Rectal smooth muscle tissue (tissue), 1 donor: ENCODE measurements at regions not wholly inside any gene's neighbourhood (a gene's known extent, or its start where the extent isn't known, plus 50 kb on each side); places are given as distances from the start of the nearest gene placed in this dataset.
A peak's percentile ranks its signal among the peaks of the same experiment; 100 is the strongest.
"Not testable (repeated sequence)": the region's sequence is repeated elsewhere in the genome, so short reads cannot be mapped to it uniquely, and the experiment has no call there.

Source experiments
- H3K27ac ChIP-seq: one replicate; pipeline ENCODE4 v1.7.0; 2013; ENCODE audit warnings: low read depth, low read length, inconsistent platforms
- H3K27me3 ChIP-seq: one replicate; pipeline ENCODE4 v1.7.0; 2013; ENCODE audit warnings: low read length; ENCODE audit not compliant: control insufficient read depth, insufficient read depth
- H3K36me3 ChIP-seq: one replicate; pipeline ENCODE4 v1.7.0; 2013; ENCODE audit warnings: low read length; ENCODE audit not compliant: control insufficient read depth, insufficient read depth
- H3K4me1 ChIP-seq: one replicate; pipeline ENCODE4 v1.7.0; 2013; ENCODE audit warnings: low read length; ENCODE audit not compliant: control insufficient read depth, insufficient read depth
- H3K4me3 ChIP-seq: one replicate; pipeline ENCODE4 v1.7.0; 2013; ENCODE audit warnings: low read length
- H3K9ac ChIP-seq: one replicate; pipeline ENCODE4 v1.7.0; 2013; ENCODE audit warnings: low read length

DNA sequence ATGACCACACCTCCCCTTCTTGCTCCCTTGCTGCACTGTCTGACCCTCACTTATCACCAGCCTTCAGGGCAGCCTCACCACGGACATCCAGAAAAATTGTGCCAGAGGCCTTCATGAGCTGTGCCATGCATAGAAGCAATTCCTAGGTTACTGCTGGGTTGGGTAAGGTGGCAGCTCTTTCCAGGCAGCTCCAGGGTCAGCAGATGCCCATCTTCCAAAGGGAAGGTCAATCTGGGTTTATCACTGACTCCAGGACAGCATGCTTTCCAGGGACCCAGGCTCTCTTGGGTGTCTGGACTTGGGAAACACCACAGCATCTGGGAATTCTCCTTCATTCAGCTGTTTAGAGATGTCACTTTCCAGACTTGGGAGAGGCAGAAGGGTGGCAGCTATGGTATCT lies 188.9 kb upstream of the CXCL12 start:
- peaks cover 2% of the 10 kb centered on the region for H3K27me3 ChIP-seq
- H3K27ac ChIP-seq: no peak overlapping the region
- H3K4me3 ChIP-seq: no peak overlapping the region
- H3K36me3 ChIP-seq: no peaks in the 10 kb centered on the region
- H3K9ac ChIP-seq: no peak overlapping the region
- H3K4me1 ChIP-seq: no peaks in the 10 kb centered on the region

DNA sequence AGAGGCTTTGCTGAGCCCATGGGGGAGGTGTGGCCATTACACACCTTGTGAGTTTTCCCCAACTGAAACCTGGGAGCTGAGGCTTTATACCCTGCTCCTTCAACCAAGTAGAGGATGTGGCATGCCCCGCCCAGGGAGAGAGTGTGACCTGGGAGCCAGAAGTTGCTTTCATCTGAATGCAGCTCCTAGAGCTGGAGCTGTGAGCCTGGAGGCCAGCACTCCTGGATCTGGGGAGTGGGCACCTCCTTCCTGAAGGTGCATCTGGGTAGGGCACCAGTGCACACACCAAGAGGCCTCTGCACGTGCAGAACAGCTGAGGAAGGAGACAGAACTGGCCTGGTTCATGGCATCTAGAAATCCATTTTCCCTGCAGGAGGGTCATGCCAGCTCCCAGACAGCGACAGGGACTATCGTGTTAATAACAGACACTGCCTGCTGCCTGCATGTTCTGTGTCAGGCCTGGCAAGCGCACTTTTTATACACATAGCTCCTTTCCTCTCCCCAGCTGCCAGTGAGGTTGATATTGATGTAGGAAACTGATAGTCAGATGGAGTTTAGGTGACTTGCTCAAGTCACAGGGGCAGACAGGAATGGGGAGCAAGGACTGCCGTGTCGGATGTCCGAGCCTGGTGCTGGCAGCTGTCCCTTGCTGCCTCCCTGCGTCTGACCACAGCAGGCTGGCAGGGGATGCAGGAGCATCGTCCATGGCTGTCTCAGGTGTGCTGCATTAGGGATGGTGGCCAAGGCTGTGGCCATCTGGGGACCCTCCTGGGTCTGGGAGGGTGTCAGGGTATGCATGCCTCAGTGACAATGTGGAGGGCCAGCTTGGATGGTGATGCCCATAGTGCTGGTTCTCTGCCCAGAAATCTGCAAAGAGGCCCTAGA lies 189.9 kb upstream of the CXCL12 start:
- Histone ChIP-seq H3K9ac (no peak overlapping the region), H3K27ac (no peak overlapping the region), H3K27me3 (no peaks in the 10 kb centered on the region), H3K4me1 (no peaks in the 10 kb centered on the region), H3K4me3 (no peak overlapping the region), H3K36me3 (no peaks in the 10 kb centered on the region)

DNA sequence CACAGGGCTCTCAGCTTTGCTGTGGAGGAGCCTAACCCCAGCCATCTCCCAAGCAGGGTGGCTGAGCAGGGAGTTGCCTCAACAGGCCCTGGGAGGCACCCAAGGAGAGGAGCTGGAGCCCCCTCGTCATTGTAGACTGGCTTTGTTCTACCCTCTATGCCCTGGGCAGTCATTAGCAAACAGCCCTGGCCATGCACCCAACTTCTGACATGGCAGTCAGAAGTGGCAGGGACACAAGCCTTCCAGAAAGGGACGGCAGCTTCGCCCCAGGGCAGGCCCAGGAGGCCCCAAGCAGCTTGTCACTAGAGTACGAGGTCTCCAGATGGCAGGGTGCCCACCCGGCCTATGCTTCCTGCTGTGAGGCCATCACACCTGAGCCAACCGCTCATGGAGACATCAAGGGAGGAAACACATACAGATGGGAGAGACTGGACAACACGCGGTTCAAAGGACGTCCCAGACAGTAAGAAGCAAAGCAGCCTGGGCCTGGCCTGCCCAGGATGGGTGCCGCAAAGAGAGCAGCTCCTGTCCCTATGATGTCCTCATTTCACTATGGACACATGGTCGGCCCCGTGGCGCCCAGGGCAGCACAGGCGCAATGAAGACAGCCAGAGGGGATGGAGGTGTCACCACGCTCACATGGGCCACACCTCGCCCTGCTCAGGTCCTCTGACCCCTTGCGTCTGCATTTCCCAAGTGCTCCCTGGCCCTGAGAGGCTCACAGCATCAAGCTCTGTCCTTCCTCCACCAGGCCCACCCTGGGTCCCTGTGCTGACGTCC lies 190.9 kb upstream of the CXCL12 start:
- Histone ChIP-seq H3K36me3 (no peaks in the 10 kb centered on the region), H3K4me3 (no peak overlapping the region), H3K4me1 (no peaks in the 10 kb centered on the region), H3K27ac (peak overlapping the region; percentile 0), H3K27me3 (no peaks in the 10 kb centered on the region), H3K9ac (no peak overlapping the region)

DNA sequence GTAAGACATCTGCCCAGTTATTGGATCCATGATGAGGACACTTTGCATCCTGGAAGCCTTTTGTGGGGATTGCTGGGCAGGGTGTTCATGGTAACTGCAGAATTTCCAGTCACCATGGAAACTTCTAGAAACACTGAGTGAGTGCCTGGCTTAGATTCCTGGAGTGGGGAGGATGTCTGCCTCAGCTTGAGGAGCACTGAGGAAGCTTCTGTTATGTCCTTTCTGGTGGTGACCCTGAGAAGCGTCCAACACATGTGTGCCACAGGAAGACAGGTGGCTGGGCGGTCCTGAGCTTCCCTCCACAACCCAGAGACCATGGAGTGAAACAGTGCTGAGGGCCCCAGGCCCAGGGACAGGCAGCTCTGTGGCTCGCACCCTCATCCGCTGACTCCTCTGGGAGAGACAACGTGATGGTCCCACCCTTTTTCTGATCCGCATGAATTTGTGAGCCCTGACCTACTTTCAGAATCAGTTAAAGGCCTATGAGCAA lies 191.8 kb upstream of the CXCL12 start:
- Histone ChIP-seq H3K27me3 (no peaks in the 10 kb centered on the region), H3K36me3 (no peaks in the 10 kb centered on the region), H3K27ac (no peak overlapping the region), H3K9ac (no peak overlapping the region), H3K4me1 (no peaks in the 10 kb centered on the region), H3K4me3 (no peak overlapping the region)

DNA sequence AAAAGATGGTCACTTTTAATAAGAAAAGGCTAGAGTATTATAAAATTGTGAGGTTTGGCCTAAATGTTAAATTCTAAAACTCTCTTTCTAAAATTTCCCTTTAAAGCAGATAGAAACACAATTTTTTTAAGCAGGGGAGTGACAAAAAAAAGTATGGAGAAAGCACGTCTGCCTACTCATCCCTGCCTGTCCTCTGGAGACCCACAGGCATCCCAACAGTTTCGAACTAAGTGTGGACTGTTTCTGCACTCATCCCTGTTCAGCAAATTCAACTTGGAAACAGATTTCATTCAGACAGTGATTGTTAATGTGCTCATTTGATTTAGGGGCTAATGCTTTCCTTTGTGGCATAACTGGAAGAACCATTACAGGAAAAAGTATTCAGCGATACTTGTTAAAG lies 192.6 kb upstream of the CXCL12 start:
- H3K4me1 ChIP-seq: no peaks in the 10 kb centered on the region
- no peak overlapping the region for H3K9ac ChIP-seq
- no peaks in the 10 kb centered on the region for H3K36me3 ChIP-seq
- no peaks in the 10 kb centered on the region for H3K27me3 ChIP-seq
- H3K27ac ChIP-seq: peak overlapping the region; percentile 10
- no peak overlapping the region for H3K4me3 ChIP-seq

DNA sequence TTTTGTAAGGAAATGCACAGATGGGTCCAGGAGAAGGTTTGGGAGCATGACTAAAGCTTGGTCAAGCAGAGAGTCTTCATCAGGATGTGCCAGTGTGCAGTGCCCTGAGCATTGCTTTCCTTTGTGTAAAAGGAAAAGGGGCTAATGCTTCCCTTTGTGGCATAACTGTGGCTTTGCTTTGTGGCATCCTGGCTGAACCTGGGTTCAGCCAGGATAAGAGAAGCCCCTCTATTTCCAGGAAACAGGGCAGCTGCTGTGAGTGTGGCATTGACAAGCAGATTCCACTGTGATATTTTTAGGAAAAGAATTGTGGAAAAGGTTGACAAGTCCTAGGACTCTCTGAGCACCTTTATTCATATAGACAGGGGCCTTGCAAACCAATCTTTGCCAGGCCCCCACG lies 193.4 kb upstream of the CXCL12 start:
- Histone ChIP-seq H3K9ac (no peak overlapping the region), H3K4me3 (no peak overlapping the region), H3K36me3 (no peaks in the 10 kb centered on the region), H3K27me3 (no peaks in the 10 kb centered on the region), H3K4me1 (no peaks in the 10 kb centered on the region), H3K27ac (no peak overlapping the region)

DNA sequence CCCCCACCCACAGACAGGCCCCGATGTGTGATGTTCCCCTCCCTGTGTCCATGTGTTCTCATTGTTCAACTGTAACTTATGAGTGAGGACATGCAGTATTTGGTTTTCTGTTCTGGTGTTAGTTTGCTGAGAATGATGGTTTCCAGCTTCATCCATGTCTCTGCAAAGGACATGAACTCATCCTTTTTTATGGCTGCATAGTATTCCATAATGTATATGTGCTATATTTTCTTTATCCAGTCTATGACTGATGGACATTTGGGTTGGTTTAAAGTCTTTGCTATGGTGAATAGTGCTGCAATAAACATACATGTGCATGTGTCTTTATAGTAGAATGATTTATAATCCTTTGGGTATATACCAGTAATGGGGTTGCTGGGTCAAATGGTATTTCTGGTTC lies 194.1 kb upstream of the CXCL12 start:
- H3K9ac ChIP-seq, H3K27ac ChIP-seq, H3K4me1 ChIP-seq, H3K4me3 ChIP-seq, H3K27me3 ChIP-seq, H3K36me3 ChIP-seq: not testable (repeated sequence)

DNA sequence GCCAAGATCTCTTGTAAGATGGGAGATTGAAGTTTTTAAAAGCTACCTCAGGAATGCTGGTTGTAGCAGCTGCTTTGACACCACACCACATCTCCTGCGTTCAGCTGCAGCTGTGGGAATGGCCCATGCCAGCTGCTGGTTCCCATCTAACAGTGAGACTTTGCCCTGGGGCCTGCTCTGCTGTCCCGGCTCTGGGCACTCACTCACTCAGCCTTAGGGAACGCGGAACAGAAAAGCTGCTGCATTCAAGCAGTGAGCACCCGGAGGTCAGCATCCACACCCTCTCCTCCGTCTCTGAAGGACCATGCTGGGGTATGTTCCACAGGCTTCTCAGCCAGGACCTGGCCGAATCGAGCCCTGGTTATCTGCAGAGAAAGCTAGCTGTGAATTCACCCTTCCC lies 197.1 kb upstream of the CXCL12 start:
- H3K4me3 ChIP-seq: no peak overlapping the region
- H3K9ac ChIP-seq: no peak overlapping the region
- H3K27ac ChIP-seq: no peak overlapping the region
- H3K27me3 ChIP-seq: no peaks in the 10 kb centered on the region
- H3K4me1 ChIP-seq: no peaks in the 10 kb centered on the region
- H3K36me3 ChIP-seq: no peaks in the 10 kb centered on the region

DNA sequence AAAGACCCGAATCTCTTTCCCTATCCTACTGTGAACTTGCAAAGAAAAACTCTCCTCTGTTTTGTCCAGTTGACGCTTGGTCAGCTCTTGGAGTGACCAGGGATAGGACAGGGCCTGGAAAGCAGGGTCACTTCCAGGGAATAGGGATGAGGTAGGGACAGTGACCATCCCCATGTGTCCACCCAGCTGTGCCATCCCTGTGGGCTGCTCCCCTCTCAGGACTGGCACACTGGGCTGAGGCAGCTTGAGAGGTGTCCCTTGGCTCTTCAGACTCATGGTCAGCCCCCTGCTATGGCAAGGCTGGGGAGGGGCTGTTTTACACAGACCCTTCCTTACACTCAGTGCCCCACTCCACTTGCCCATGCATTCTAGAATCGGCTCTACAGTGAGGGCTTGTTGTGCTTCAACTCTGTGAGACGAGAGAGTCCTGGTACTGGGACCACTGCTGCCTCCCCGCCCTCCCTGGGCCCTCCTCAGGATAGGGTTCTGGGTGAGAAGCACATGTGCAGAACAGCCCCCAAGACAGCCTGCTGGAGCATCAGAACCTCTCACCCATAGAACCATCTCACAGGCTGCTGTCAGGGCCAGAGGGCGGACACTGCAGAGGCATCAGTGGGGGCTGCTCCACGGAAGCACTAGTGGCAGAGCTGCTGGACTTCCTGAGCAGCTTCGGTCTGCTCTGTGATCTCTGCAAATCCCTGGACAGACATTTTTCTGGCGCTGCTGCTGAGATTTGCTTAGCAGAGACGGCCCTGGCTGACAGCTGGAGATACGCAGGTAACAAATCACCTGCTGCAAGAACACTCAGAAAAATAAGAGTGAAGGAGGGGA lies 202.8 kb upstream of the CXCL12 start:
- Histone ChIP-seq H3K27ac (no peak overlapping the region), H3K4me3 (no peak overlapping the region), H3K27me3 (no peaks in the 10 kb centered on the region), H3K9ac (no peak overlapping the region), H3K4me1 (peaks cover 2% of the 10 kb centered on the region), H3K36me3 (no peaks in the 10 kb centered on the region)

DNA sequence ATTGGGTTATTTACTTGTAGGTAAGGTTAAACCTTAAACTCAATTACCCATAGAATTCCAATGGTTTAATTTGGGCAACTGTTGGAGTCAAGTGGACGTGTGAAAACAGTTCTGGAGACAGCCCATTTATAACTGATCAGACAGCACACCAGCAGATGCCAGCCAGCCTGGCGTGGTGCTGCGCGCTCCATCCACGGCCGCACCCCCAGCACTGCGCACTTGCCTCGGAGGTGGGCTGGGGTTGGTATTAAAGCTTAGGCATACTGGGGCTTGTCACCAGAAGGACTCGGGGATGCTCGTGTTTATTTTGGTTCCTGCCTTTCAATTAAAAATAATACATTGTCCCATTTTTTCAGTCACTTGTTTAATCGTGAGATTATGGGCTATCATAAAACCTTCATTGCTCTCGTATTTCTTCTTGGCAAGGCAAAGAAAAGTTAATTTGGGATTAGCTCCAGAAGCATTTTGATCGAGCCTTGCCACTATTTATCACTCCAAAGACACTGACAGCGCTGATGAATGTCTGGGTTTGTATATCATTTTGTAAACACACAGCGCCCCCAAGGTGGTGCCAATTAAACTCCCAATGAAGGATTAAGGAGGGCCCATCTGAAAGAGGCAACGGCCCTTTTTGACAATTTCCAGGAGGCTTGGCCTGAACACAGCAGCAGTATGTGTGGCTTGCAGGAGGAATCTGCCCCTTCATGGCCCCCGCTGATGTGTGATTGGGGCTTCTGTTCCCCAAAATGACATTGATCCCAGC lies 204.5 kb upstream of the CXCL12 start:
- Histone ChIP-seq H3K27me3 (no peaks in the 10 kb centered on the region), H3K9ac (no peak overlapping the region), H3K27ac (no peak overlapping the region), H3K4me1 (peaks cover 5% of the 10 kb centered on the region), H3K4me3 (no peak overlapping the region), H3K36me3 (no peaks in the 10 kb centered on the region)

DNA sequence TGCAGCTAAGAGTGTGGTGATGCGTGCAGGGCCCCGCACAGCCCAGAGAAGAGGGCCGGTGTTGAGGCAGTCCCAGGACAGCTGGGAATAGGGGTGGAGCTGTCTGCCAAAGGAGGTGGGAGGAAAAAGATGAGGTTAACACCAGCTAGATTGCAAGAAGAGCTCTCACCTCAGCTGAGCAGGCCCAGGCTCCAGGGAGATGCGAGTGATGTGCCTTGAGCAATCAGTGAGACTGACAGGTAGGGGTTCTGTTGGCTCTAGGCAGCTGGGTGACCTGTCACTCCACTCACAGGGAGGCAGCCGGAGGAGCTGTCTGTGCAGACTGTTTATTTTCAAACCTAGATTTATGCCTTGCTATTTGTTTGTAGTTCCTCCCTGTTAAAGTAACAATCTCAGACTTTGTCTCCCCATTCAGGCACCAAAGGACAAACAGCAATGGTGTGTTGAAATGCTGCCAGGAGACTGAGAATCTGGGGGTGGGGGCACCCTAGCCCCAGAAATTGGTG lies 205.1 kb upstream of the CXCL12 start:
- Histone ChIP-seq H3K27me3 (no peaks in the 10 kb centered on the region), H3K36me3 (no peaks in the 10 kb centered on the region), H3K27ac (no peak overlapping the region)

More for the DNA sequence above, 205.1 kb upstream of the CXCL12 start:
- no peak overlapping the region for H3K4me3 ChIP-seq
- H3K9ac ChIP-seq: no peak overlapping the region
- peaks cover 5% of the 10 kb centered on the region for H3K4me1 ChIP-seq
